Endodermal cell (in vitro differentiated cells): ENCODE measurements at regions not wholly inside any gene's neighbourhood (a gene's known extent, or its start where the extent isn't known, plus 50 kb on each side); places are given as distances from the start of the nearest gene placed in this dataset.

ENCODE experiments used
- DNase-seq: peaks from one replicate; pipeline ENCODE4 v3.0.0-alpha.2; 2017
- H3K27ac ChIP-seq: 2 replicates; pipeline ENCODE4 v1.5.1; 2013; ENCODE audit warnings: mild to moderate bottlenecking, low read depth, low read length, moderate library complexity
- H3K27me3 ChIP-seq: 2 replicates; pipeline ENCODE4 v1.6.1; 2013; ENCODE audit warnings: mild to moderate bottlenecking, low read length, moderate library complexity; ENCODE audit not compliant: insufficient read depth, control insufficient read depth, poor library complexity, severe bottlenecking
- H3K36me3 ChIP-seq: 2 replicates; pipeline ENCODE4 v1.7.0; 2013; ENCODE audit warnings: mild to moderate bottlenecking, low read length, moderate library complexity; ENCODE audit not compliant: control insufficient read depth, insufficient read depth
- H3K4me1 ChIP-seq: one replicate; pipeline ENCODE4 v1.7.0; 2013; ENCODE audit warnings: low read length; ENCODE audit not compliant: control insufficient read depth, insufficient read depth
- H3K4me3 ChIP-seq: 2 replicates; pipeline ENCODE4 v1.5.1; 2013; ENCODE audit warnings: mild to moderate bottlenecking, low read length, moderate library complexity
- H3K9ac ChIP-seq: 2 replicates; pipeline ENCODE4 v1.6.1; 2013; ENCODE audit warnings: mild to moderate bottlenecking, low read length, moderate library complexity; ENCODE audit not compliant: poor library complexity, severe bottlenecking; ENCODE audit errors: extremely low read depth
- H3K9me3 ChIP-seq: 2 replicates; pipeline ENCODE4 v1.6.1; 2013; ENCODE audit warnings: mild to moderate bottlenecking, low read length, moderate library complexity; ENCODE audit not compliant: control insufficient read depth
- H3K27ac Mint-ChIP-seq: 2 replicates; pipeline ENCODE4 v1.8.0; 2020; ENCODE audit warnings: mixed read lengths
- H3K27me3 Mint-ChIP-seq: 2 replicates; pipeline ENCODE4 v1.8.0; 2021; ENCODE audit warnings: mild to moderate bottlenecking, mixed read lengths; ENCODE audit not compliant: insufficient read depth
- H3K36me3 Mint-ChIP-seq: 2 replicates; pipeline ENCODE4 v1.8.0; 2020; ENCODE audit warnings: low read depth, mixed read lengths
- H3K4me1 Mint-ChIP-seq: 2 replicates; pipeline ENCODE4 v1.8.0; 2020; ENCODE audit warnings: mixed read lengths
- H3K4me3 Mint-ChIP-seq: 2 replicates; pipeline ENCODE4 v1.8.0; 2020; ENCODE audit warnings: mild to moderate bottlenecking, moderate library complexity, mixed read lengths
- H3K9me3 Mint-ChIP-seq: 2 replicates; pipeline ENCODE4 v1.8.0; 2020; ENCODE audit warnings: mild to moderate bottlenecking, mixed read lengths
- WGBS, 2 experiments: methylation state at CpG; one replicate each; pipeline versions ENCODE4 v1.1.5 to v1.1.7; 2013; ENCODE audit warnings: missing lambda C conversion rate in 2 of 2, mixed read lengths in 1 of 2; ENCODE audit not compliant: insufficient coverage in 1 of 2, insufficient read length in 1 of 2; 5-methylcytosine and 5-hydroxymethylcytosine counted together
- TF ChIP-seq, protein P1 (sequence below): fragments of 200-600 bp; sonication (generic); conservative IDR thresholded peaks from 2 replicates; pipeline ENCODE4 v1.5.0; 2021; ENCODE audit warnings: antibody characterized with exemption, mild to moderate bottlenecking

GRCh38 chr13:54489359-54489758 is 1460.7 kb downstream of the OLFM4 start:
- no peaks in the 10 kb centered on the region for H3K36me3 ChIP-seq
- WGBS, 2 experiments, result 100% methylated on average over 1 of the region's 1 CpG; no CpG with 5 or more reads in 1 of the 2 experiments
- peaks cover 3% of the 10 kb centered on the region for H3K4me1 Mint-ChIP-seq
- H3K27ac ChIP-seq, result no peak overlapping the region
- H3K27me3 ChIP-seq, result no peaks in the 10 kb centered on the region
- H3K9me3 Mint-ChIP-seq, result peaks cover 17% of the 10 kb centered on the region
- DNase-seq, result no peak
- TF ChIP-seq, protein P1, sequence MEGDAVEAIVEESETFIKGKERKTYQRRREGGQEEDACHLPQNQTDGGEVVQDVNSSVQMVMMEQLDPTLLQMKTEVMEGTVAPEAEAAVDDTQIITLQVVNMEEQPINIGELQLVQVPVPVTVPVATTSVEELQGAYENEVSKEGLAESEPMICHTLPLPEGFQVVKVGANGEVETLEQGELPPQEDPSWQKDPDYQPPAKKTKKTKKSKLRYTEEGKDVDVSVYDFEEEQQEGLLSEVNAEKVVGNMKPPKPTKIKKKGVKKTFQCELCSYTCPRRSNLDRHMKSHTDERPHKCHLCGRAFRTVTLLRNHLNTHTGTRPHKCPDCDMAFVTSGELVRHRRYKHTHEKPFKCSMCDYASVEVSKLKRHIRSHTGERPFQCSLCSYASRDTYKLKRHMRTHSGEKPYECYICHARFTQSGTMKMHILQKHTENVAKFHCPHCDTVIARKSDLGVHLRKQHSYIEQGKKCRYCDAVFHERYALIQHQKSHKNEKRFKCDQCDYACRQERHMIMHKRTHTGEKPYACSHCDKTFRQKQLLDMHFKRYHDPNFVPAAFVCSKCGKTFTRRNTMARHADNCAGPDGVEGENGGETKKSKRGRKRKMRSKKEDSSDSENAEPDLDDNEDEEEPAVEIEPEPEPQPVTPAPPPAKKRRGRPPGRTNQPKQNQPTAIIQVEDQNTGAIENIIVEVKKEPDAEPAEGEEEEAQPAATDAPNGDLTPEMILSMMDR, result no peak
- no peak overlapping the region for H3K4me3 Mint-ChIP-seq
- H3K4me1 ChIP-seq, result no peaks in the 10 kb centered on the region
- peaks cover 11% of the 10 kb centered on the region for H3K9me3 ChIP-seq
- no peak overlapping the region for H3K4me3 ChIP-seq
- no peaks in the 10 kb centered on the region for H3K27me3 Mint-ChIP-seq
- H3K36me3 Mint-ChIP-seq, result peaks cover 7% of the 10 kb centered on the region
- no peak overlapping the region for H3K27ac Mint-ChIP-seq
- H3K9ac ChIP-seq, result no peak overlapping the region

DNA sequence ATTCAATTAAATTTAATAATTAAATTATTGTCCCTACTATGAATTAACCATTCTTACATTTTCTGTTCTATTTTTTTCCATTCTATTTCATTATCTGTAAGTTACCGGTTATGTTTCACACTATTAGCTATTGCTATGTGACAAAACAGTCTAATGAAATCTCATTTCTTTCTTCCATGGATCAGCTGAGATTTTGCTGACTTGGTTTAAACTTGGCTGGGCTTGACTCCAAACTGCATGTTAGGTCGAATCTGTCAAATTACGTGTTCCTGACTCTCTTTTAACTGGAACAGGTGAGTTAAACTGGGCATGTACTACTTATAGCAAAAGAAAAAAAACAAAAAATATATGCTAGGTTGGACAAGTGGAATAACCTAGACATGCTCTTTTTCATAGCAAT is 1464.4 kb downstream of the OLFM4 start:
- Mint-ChIP-seq H3K4me1 (peaks cover 9% of the 10 kb centered on the region), H3K27me3 (no peaks in the 10 kb centered on the region), H3K27ac (no peak overlapping the region), H3K4me3 (no peak overlapping the region), H3K36me3 (peaks cover 7% of the 10 kb centered on the region), H3K9me3 (peaks cover 17% of the 10 kb centered on the region)
- Histone ChIP-seq H3K9me3 (peaks cover 11% of the 10 kb centered on the region), H3K27me3 (no peaks in the 10 kb centered on the region), H3K36me3 (no peaks in the 10 kb centered on the region), H3K9ac (no peak overlapping the region), H3K27ac (no peak overlapping the region), H3K4me1 (no peaks in the 10 kb centered on the region), H3K4me3 (no peak overlapping the region)
- TF ChIP-seq, protein P1, result no peak
- no peak for DNase-seq
- 89 to 94% methylated on average over 3 of the region's 3 CpGs for WGBS, 2 experiments

- TF ChIP-seq, protein P1, result no peak
- H3K27ac ChIP-seq, result no peak overlapping the region
- no peaks in the 10 kb centered on the region for H3K36me3 ChIP-seq
- H3K9me3 Mint-ChIP-seq, result no peaks in the 10 kb centered on the region
- no peak for DNase-seq
- H3K27ac Mint-ChIP-seq, result no peak overlapping the region
- 90% methylated on average over 5 of the region's 5 CpGs; no CpG with 5 or more reads in 1 of the 2 experiments for WGBS, 2 experiments
- H3K9me3 ChIP-seq, result no peaks in the 10 kb centered on the region
- H3K36me3 Mint-ChIP-seq, result no peaks in the 10 kb centered on the region
- no peak overlapping the region for H3K9ac ChIP-seq
- H3K4me3 ChIP-seq, result no peak overlapping the region
- H3K4me1 ChIP-seq, result no peaks in the 10 kb centered on the region
- no peaks in the 10 kb centered on the region for H3K27me3 ChIP-seq
- no peaks in the 10 kb centered on the region for H3K4me1 Mint-ChIP-seq
- H3K27me3 Mint-ChIP-seq, result no peaks in the 10 kb centered on the region
- no peak overlapping the region for H3K4me3 Mint-ChIP-seq
These were observed 1482.8 kb downstream of the OLFM4 start for GRCh38 chr13:54511366-54511765.
